ENCODE measurements at regions not wholly inside any gene's neighbourhood (a gene's known extent, or its start where the extent isn't known, plus 50 kb on each side); places are given as distances from the start of the nearest gene placed in this dataset.

DNA sequence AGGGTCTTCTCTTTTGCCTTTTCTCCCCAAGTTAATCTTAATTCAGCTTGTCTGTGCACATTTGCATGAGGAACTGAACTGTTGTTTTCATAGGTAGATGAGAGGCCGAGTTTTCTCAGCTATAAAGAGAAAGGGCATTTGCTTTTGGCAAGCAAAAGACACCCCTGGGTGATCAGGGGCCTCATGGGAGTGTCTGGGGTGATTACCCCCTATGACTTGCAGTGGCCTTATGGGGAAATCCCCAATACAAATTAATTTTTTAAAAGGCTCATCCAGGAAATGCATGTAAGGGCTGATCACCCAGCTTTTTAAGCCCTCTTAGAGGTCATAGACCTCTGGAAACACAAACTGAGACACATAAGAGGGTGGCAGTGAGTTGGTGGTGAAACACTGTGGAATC, 56.4 kb upstream of the HMX1 start:
- TF ChIP-seq, protein P1, sequence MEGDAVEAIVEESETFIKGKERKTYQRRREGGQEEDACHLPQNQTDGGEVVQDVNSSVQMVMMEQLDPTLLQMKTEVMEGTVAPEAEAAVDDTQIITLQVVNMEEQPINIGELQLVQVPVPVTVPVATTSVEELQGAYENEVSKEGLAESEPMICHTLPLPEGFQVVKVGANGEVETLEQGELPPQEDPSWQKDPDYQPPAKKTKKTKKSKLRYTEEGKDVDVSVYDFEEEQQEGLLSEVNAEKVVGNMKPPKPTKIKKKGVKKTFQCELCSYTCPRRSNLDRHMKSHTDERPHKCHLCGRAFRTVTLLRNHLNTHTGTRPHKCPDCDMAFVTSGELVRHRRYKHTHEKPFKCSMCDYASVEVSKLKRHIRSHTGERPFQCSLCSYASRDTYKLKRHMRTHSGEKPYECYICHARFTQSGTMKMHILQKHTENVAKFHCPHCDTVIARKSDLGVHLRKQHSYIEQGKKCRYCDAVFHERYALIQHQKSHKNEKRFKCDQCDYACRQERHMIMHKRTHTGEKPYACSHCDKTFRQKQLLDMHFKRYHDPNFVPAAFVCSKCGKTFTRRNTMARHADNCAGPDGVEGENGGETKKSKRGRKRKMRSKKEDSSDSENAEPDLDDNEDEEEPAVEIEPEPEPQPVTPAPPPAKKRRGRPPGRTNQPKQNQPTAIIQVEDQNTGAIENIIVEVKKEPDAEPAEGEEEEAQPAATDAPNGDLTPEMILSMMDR (conservative IDR thresholded peaks at IDR 0.05; ENCODE audit: low read depth in 2 of 2) = no peak
- TF ChIP-seq, protein P2, sequence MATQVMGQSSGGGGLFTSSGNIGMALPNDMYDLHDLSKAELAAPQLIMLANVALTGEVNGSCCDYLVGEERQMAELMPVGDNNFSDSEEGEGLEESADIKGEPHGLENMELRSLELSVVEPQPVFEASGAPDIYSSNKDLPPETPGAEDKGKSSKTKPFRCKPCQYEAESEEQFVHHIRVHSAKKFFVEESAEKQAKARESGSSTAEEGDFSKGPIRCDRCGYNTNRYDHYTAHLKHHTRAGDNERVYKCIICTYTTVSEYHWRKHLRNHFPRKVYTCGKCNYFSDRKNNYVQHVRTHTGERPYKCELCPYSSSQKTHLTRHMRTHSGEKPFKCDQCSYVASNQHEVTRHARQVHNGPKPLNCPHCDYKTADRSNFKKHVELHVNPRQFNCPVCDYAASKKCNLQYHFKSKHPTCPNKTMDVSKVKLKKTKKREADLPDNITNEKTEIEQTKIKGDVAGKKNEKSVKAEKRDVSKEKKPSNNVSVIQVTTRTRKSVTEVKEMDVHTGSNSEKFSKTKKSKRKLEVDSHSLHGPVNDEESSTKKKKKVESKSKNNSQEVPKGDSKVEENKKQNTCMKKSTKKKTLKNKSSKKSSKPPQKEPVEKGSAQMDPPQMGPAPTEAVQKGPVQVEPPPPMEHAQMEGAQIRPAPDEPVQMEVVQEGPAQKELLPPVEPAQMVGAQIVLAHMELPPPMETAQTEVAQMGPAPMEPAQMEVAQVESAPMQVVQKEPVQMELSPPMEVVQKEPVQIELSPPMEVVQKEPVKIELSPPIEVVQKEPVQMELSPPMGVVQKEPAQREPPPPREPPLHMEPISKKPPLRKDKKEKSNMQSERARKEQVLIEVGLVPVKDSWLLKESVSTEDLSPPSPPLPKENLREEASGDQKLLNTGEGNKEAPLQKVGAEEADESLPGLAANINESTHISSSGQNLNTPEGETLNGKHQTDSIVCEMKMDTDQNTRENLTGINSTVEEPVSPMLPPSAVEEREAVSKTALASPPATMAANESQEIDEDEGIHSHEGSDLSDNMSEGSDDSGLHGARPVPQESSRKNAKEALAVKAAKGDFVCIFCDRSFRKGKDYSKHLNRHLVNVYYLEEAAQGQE (IDR thresholded peaks at IDR 0.05; ENCODE audit: unreplicated experiment) = no peak
- TF ChIP-seq EZH2 (IDR thresholded peaks at IDR 0.05; ENCODE audit: low read depth, unreplicated experiment) (no peak), POLR2AphosphoS5 (IDR thresholded peaks at IDR 0.05; ENCODE audit: low read depth) (no peak)
